ENCODE measurements at regions not wholly inside any gene's neighbourhood (a gene's known extent, or its start where the extent isn't known, plus 50 kb on each side); places are given as distances from the start of the nearest gene placed in this dataset.

DNA sequence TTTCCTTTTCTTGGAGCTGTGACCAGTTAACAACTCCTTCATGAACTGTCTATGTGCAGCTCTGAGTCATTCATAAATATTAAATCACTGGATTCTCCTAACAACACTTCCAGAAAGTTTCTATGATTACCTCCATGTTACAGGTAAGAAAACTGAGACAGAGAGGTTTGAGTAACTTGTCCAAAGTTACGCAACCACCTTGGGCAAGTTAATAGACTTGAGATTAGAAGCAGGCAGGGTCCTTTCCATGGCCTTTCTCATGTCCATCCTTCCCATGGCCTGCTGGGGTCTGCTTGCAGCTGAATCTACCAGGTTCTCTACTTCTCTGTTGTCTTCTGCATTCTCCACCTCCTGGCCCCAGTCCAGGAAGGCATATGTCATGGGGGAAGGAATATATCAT is 648.8 kb upstream of the MKI67 start:
- no peak overlapping the region for H2AFZ ChIP-seq (ENCODE audit: low read depth, low read length)

More for the DNA sequence above, 648.8 kb upstream of the MKI67 start:
- Histone ChIP-seq H3K27ac (ENCODE audit: insufficient read depth, low read depth, low read length) (no peak overlapping the region), H3K27me3 (ENCODE audit: control insufficient read depth in 2 of 2, insufficient read depth in 2 of 2, low read length in 2 of 2) (no peaks in the 10 kb centered on the region), H3K4me1 (ENCODE audit: control insufficient read depth, extremely low read depth, insufficient read depth, low read length) (no peaks in the 10 kb centered on the region), H3K36me3 (ENCODE audit: control insufficient read depth in 2 of 2, extremely low read depth in 1 of 2, insufficient read depth in 2 of 2, low read length in 2 of 2) (no peaks in the 10 kb centered on the region), H3K9me3 (replicated peaks; ENCODE audit: control insufficient read depth, insufficient read depth, low read length) (no peaks in the 10 kb centered on the region), H4K20me1 (replicated peaks; ENCODE audit: control insufficient read depth, extremely low read depth, insufficient read depth, low read length) (no peaks in the 10 kb centered on the region), H3K4me2 (ENCODE audit: insufficient read depth, low read length) (no peak overlapping the region), H3K9me1 (replicated peaks; ENCODE audit: control insufficient read depth, extremely low read depth, insufficient read depth, low read length) (no peaks in the 10 kb centered on the region), H3K9ac (replicated peaks; ENCODE audit: extremely low read depth, insufficient read depth, low read length) (no peak overlapping the region), H3K79me2 (ENCODE audit: control insufficient read depth, insufficient read depth, low read length) (no peaks in the 10 kb centered on the region), H3K4me3 (replicated peaks in 1 of 3; ENCODE audit: insufficient read depth in 1 of 3, low read depth in 1 of 3, low read length in 3 of 3) (no peak overlapping the region)
- ChIA-PET CTCF (no interaction called here), POLR2A (no interaction called here)
- FAIRE-seq: no peak
- dilution Hi-C loops (cut with MboI; ENCODE audit: extremely low pct_ligation_motif_present, low sequenced_read_pairs) (no loop called here), intact Hi-C loops (cut with micrococcal nuclease) (no loop called here)
- BruUV-seq (replicated peaks): no TSS peak
- no peak for TF ChIP-seq POLR2A (IDR thresholded peaks at IDR 0.05; ENCODE audit: low read depth, low read length)
- no peak for TF ChIP-seq POLR2AphosphoS5 (IDR thresholded peaks at IDR 0.05; ENCODE audit: insufficient read depth, low read depth, low read length)
- TF ChIP-seq, protein P1, sequence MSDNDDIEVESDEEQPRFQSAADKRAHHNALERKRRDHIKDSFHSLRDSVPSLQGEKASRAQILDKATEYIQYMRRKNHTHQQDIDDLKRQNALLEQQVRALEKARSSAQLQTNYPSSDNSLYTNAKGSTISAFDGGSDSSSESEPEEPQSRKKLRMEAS (IDR thresholded peaks at IDR 0.05; ENCODE audit: insufficient read depth, insufficient read length): no peak
- TF ChIP-seq, protein P2, sequence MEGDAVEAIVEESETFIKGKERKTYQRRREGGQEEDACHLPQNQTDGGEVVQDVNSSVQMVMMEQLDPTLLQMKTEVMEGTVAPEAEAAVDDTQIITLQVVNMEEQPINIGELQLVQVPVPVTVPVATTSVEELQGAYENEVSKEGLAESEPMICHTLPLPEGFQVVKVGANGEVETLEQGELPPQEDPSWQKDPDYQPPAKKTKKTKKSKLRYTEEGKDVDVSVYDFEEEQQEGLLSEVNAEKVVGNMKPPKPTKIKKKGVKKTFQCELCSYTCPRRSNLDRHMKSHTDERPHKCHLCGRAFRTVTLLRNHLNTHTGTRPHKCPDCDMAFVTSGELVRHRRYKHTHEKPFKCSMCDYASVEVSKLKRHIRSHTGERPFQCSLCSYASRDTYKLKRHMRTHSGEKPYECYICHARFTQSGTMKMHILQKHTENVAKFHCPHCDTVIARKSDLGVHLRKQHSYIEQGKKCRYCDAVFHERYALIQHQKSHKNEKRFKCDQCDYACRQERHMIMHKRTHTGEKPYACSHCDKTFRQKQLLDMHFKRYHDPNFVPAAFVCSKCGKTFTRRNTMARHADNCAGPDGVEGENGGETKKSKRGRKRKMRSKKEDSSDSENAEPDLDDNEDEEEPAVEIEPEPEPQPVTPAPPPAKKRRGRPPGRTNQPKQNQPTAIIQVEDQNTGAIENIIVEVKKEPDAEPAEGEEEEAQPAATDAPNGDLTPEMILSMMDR (IDR thresholded peaks at IDR 0.05; ENCODE audit: extremely low read depth in 1 of 2, insufficient read depth in 1 of 2, low read depth in 1 of 2, low read length in 2 of 2): no peak
- TF ChIP-seq JUN (IDR thresholded peaks at IDR 0.05; ENCODE audit: borderline replicate concordance, insufficient read depth, insufficient read length, low read depth): no peak
- TF ChIP-seq EZH2 (IDR thresholded peaks at IDR 0.05; ENCODE audit: borderline replicate concordance, low read depth, low read length, severe bottlenecking): no peak
- no peak for TF ChIP-seq GATA2 (IDR thresholded peaks at IDR 0.05; ENCODE audit: insufficient read depth, insufficient read length, low read depth, low read length)
- TF ChIP-seq FOS (IDR thresholded peaks at IDR 0.05; ENCODE audit: borderline replicate concordance, insufficient read depth, low read length): no peak
- TF ChIP-seq MYC (IDR thresholded peaks at IDR 0.05; ENCODE audit: low read depth, low read length): no peak
- DNase-seq (ENCODE audit: low read depth, low spot score): no peak
